ENCODE measurements at regions not wholly inside any gene's neighbourhood (a gene's known extent, or its start where the extent isn't known, plus 50 kb on each side); places are given as distances from the start of the nearest gene placed in this dataset.

GRCh38 chr7:9625953-9626352, 1192.5 kb downstream of the NXPH1 start:
- no peak overlapping the region for H3K27ac ChIP-seq (ENCODE audit: insufficient read depth, low read length)
- intact Hi-C loops (cut with micrococcal nuclease) (no loop called here), in situ Hi-C loops (cut with MboI; ENCODE audit: low sequenced_read_pairs) (no loop called here), dilution Hi-C loops (cut with HindIII; ENCODE audit: low sequenced_read_pairs, unreplicated experiment) (no loop called here)
- no peaks in the 10 kb centered on the region for H3K4me1 ChIP-seq (ENCODE audit: control insufficient read depth, insufficient read depth, low read length)
- no peak overlapping the region for H4K8ac ChIP-seq (ENCODE audit: low read depth in 2 of 2, low read length in 2 of 2)
- ATAC-seq (ENCODE audit: low read depth), result no peak
- TF ChIP-seq NFE2L2 (IDR thresholded peaks at IDR 0.05; ENCODE audit: low read depth, low read length) (no peak), POLR2A (IDR thresholded peaks at IDR 0.05; ENCODE audit: low read depth, low read length) (no peak), FOS (IDR thresholded peaks at IDR 0.05; ENCODE audit: low read depth, low read length) (no peak), MAFK (IDR thresholded peaks at IDR 0.05; ENCODE audit: low read depth, low read length) (no peak), MAZ (IDR thresholded peaks at IDR 0.05; ENCODE audit: borderline replicate concordance, low read depth, low read length) (no peak), RFX5 (IDR thresholded peaks at IDR 0.05; ENCODE audit: low read depth, low read length) (no peak), MXI1 (IDR thresholded peaks at IDR 0.05; ENCODE audit: borderline replicate concordance, low read depth, low read length) (no peak), BHLHE40 (IDR thresholded peaks at IDR 0.05; ENCODE audit: low read depth, low read length) (no peak), RAD21 (IDR thresholded peaks at IDR 0.05; ENCODE audit: low read length) (no peak), ELK1 (IDR thresholded peaks at IDR 0.05; ENCODE audit: borderline replicate concordance, low read depth, low read length) (no peak), CEBPB (IDR thresholded peaks at IDR 0.05; ENCODE audit: low read depth, low read length) (no peak), SMC3 (IDR thresholded peaks at IDR 0.05; ENCODE audit: low read depth, low read length) (no peak)
- TF ChIP-seq, protein P1, sequence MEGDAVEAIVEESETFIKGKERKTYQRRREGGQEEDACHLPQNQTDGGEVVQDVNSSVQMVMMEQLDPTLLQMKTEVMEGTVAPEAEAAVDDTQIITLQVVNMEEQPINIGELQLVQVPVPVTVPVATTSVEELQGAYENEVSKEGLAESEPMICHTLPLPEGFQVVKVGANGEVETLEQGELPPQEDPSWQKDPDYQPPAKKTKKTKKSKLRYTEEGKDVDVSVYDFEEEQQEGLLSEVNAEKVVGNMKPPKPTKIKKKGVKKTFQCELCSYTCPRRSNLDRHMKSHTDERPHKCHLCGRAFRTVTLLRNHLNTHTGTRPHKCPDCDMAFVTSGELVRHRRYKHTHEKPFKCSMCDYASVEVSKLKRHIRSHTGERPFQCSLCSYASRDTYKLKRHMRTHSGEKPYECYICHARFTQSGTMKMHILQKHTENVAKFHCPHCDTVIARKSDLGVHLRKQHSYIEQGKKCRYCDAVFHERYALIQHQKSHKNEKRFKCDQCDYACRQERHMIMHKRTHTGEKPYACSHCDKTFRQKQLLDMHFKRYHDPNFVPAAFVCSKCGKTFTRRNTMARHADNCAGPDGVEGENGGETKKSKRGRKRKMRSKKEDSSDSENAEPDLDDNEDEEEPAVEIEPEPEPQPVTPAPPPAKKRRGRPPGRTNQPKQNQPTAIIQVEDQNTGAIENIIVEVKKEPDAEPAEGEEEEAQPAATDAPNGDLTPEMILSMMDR (conservative IDR thresholded peaks at IDR 0.05; ENCODE audit: low read depth, low read length), result no peak
- TF ChIP-seq, protein P2, sequence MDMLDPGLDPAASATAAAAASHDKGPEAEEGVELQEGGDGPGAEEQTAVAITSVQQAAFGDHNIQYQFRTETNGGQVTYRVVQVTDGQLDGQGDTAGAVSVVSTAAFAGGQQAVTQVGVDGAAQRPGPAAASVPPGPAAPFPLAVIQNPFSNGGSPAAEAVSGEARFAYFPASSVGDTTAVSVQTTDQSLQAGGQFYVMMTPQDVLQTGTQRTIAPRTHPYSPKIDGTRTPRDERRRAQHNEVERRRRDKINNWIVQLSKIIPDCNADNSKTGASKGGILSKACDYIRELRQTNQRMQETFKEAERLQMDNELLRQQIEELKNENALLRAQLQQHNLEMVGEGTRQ (IDR thresholded peaks at IDR 0.05; ENCODE audit: low read depth, low read length), result no peak
- no peak overlapping the region for H3K14ac ChIP-seq (replicated peaks; ENCODE audit: low read depth, low read length)
- H3K4me3 ChIP-seq (ENCODE audit: insufficient read depth, low read depth, low read length), result no peak overlapping the region
- H3K56ac ChIP-seq (ENCODE audit: extremely low read depth, insufficient read depth, low read length), result no peak overlapping the region
- H3K9me1 ChIP-seq (ENCODE audit: insufficient read depth, low read length), result no peaks in the 10 kb centered on the region
- BruUV-seq (replicated peaks), result no TSS peak
- whole genome bisulfite sequencing, 2 experiments (ENCODE audit: extremely low coverage in 2 of 2, insufficient read length in 1 of 2), result no CpG with 5 or more reads among the region's 3 CpGs
- H2AK5ac ChIP-seq (ENCODE audit: low read depth, low read length), result no peak overlapping the region
- H2BK20ac ChIP-seq (ENCODE audit: low read depth, low read length), result no peak overlapping the region
- no peak overlapping the region for H4K91ac ChIP-seq (ENCODE audit: insufficient read depth, low read depth, low read length)
- no peaks in the 10 kb centered on the region for H3K36me3 ChIP-seq (ENCODE audit: control insufficient read depth, insufficient read depth, low read length)
- ChIA-PET POLR2A (ENCODE audit: unreplicated experiment) (no interaction called here), CTCF (no interaction called here)
- no peak overlapping the region for H2BK5ac ChIP-seq (ENCODE audit: low read depth, low read length, poor library complexity, severe bottlenecking)
- no peak overlapping the region for H2AFZ ChIP-seq (replicated peaks; ENCODE audit: low read length, poor library complexity)
- no peak overlapping the region for H3K4me2 ChIP-seq (ENCODE audit: low read depth, low read length)
- no peak overlapping the region for H2BK120ac ChIP-seq (ENCODE audit: low read depth, low read length)
- H4K20me1 ChIP-seq (ENCODE audit: insufficient read depth, low read length), result no peaks in the 10 kb centered on the region
- no peak overlapping the region for H4K5ac ChIP-seq (ENCODE audit: low read depth, low read length)
- no peak for DNase-seq
- no peak overlapping the region for H2BK15ac ChIP-seq (ENCODE audit: low read depth, low read length)
- H3K4ac ChIP-seq (ENCODE audit: low read depth, low read length), result no peak overlapping the region
- H3K27me3 ChIP-seq (ENCODE audit: control insufficient read depth, insufficient read depth, low read length), result no peaks in the 10 kb centered on the region
- no peak overlapping the region for H3K9ac ChIP-seq (ENCODE audit: low read depth, low read length)
- H3K9me3 ChIP-seq (ENCODE audit: control insufficient read depth, insufficient read depth, low read length), result peaks cover 5% of the 10 kb centered on the region
- no peak overlapping the region for H3K18ac ChIP-seq (ENCODE audit: low read depth, low read length)
- H3K79me1 ChIP-seq (ENCODE audit: low read depth in 1 of 2, low read length in 2 of 2), result no peaks in the 10 kb centered on the region
- H3K23ac ChIP-seq (ENCODE audit: low read depth, low read length), result no peak overlapping the region
- H2AK9ac ChIP-seq (replicated peaks; ENCODE audit: low read depth, low read length, poor library complexity), result no peak overlapping the region

Measured in IMR-90 (cell line).